B cell (primary cell): ENCODE measurements at regions not wholly inside any gene's neighbourhood (a gene's known extent, or its start where the extent isn't known, plus 50 kb on each side); places are given as distances from the start of the nearest gene placed in this dataset.

Experiments used
- CTCF ChIP-seq: fragments of 200-600 bp; IDR thresholded peaks from one replicate; pipeline ENCODE4 v1.8.0; 2022; ENCODE audit warnings: antibody characterized with exemption, mild to moderate bottlenecking
- EZH2 ChIP-seq: IDR thresholded peaks from 2 replicates; pipeline ENCODE4 v1.6.1; 2012; ENCODE audit warnings: borderline replicate concordance, low read depth, mild to moderate bottlenecking, moderate library complexity, low read length; ENCODE audit not compliant: insufficient read depth, poor library complexity, severe bottlenecking

DNA sequence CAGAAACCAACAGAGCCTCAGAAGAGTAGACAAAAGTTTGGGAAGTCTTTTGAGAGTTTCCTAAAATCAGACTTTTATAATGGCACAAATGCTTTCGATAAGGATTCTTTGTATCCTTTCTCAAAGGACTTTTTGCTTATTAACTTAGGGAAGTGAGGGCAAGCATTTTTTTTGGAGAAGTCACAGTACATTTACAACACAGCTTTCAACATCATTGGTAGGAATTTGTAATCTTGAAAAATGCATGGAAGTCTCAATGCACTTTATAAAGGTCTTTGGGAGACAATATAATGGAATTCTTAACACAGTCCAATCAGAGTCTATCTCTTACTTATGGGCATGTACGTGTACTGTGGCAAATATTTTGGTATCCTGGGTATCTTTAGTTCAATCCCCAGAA is 325.8 kb upstream of the NR5A2 start:
- TF ChIP-seq CTCF (no peak), EZH2 (no peak)
